ENCODE measurements at regions not wholly inside any gene's neighbourhood (a gene's known extent, or its start where the extent isn't known, plus 50 kb on each side); places are given as distances from the start of the nearest gene placed in this dataset.

DNA sequence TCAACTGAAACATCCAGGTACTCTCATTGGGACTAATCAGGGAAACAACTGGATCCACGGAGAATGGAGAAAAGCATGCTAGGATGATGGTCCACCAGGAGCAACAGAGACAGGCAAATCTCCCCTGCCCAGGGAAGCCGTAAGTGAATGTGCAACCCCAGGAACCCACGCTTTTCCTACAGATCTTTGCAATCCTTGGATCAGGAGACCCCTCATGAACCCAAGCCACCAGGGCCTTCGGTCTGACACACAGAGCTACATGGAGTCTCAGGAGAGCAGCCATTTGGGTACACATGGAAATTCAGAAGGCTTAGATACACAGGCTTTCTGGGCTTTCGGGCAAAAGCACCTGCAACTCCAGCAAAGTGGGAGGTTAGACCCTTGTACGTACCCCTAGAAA, 122.1 kb upstream of the PTCHD4 start:
- no peaks in the 10 kb centered on the region for H3K27me3 ChIP-seq (ENCODE audit: insufficient read depth, low read depth, severe bottlenecking)
- H3K9me3 ChIP-seq (ENCODE audit: severe bottlenecking) = peaks cover 13% of the 10 kb centered on the region
- TF ChIP-seq, protein P1, sequence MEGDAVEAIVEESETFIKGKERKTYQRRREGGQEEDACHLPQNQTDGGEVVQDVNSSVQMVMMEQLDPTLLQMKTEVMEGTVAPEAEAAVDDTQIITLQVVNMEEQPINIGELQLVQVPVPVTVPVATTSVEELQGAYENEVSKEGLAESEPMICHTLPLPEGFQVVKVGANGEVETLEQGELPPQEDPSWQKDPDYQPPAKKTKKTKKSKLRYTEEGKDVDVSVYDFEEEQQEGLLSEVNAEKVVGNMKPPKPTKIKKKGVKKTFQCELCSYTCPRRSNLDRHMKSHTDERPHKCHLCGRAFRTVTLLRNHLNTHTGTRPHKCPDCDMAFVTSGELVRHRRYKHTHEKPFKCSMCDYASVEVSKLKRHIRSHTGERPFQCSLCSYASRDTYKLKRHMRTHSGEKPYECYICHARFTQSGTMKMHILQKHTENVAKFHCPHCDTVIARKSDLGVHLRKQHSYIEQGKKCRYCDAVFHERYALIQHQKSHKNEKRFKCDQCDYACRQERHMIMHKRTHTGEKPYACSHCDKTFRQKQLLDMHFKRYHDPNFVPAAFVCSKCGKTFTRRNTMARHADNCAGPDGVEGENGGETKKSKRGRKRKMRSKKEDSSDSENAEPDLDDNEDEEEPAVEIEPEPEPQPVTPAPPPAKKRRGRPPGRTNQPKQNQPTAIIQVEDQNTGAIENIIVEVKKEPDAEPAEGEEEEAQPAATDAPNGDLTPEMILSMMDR (IDR thresholded peaks at IDR 0.05; ENCODE audit: low read depth, low read length) = no peak
- H3K36me3 ChIP-seq = no peaks in the 10 kb centered on the region
- H3K4me3 ChIP-seq (ENCODE audit: low read depth, low read length) = no peak overlapping the region
- DNase-seq = no peak
- no peak overlapping the region for H3K27ac ChIP-seq

DNA sequence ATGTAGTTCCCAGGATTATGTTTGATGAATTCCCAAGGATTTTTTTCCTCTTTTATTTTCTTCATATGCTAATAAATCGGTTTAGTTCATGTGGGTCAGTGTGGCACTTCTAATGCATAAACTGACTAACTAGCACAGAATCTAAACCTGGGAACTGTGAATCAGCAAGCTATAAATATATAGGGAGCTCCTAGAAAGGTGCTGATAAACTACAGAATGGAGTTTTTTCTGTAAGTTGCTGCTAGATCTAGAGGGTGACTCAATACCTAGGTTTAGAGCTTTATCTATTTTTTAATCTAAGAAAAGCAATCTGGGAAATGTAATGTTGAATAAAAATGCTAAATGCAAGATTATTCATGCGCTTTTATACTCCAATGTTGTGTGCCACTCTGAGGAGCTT, 118.8 kb upstream of the PTCHD4 start:
- H3K36me3 ChIP-seq = no peaks in the 10 kb centered on the region
- H3K27me3 ChIP-seq (ENCODE audit: insufficient read depth, low read depth, severe bottlenecking) = no peaks in the 10 kb centered on the region
- H3K9me3 ChIP-seq (ENCODE audit: severe bottlenecking) = peaks cover 2% of the 10 kb centered on the region
- no peak overlapping the region for H3K4me3 ChIP-seq (ENCODE audit: low read depth, low read length)
- DNase-seq = no peak
- TF ChIP-seq, protein P1 (IDR thresholded peaks at IDR 0.05; ENCODE audit: low read depth, low read length) = no peak
- no peak overlapping the region for H3K27ac ChIP-seq

DNA sequence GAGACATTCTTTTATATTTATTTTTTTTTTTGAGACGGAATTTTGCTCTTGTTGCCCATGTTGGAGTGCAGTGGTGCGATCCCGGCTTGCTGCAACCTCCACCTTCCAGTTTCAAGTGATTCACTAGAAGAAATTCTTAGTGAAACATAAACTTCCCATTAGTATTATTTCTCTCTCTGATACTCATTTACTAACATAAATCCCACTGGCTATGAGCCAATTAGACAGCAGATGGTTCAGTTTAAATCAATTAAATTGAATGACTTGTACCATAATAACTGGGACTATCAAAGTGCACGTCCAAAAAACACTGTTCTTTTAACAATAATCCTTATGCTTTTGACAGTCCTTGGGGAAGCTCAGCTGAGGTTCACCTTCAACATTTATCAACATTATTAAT, 111.2 kb upstream of the PTCHD4 start:
- Histone ChIP-seq H3K9me3 (ENCODE audit: severe bottlenecking) (no peaks in the 10 kb centered on the region), H3K27ac (no peak overlapping the region), H3K4me3 (ENCODE audit: low read depth, low read length) (no peak overlapping the region), H3K36me3 (no peaks in the 10 kb centered on the region), H3K27me3 (ENCODE audit: insufficient read depth, low read depth, severe bottlenecking) (no peaks in the 10 kb centered on the region)
- no peak for DNase-seq
- TF ChIP-seq, protein P1 (IDR thresholded peaks at IDR 0.05; ENCODE audit: low read depth, low read length) = no peak

DNA sequence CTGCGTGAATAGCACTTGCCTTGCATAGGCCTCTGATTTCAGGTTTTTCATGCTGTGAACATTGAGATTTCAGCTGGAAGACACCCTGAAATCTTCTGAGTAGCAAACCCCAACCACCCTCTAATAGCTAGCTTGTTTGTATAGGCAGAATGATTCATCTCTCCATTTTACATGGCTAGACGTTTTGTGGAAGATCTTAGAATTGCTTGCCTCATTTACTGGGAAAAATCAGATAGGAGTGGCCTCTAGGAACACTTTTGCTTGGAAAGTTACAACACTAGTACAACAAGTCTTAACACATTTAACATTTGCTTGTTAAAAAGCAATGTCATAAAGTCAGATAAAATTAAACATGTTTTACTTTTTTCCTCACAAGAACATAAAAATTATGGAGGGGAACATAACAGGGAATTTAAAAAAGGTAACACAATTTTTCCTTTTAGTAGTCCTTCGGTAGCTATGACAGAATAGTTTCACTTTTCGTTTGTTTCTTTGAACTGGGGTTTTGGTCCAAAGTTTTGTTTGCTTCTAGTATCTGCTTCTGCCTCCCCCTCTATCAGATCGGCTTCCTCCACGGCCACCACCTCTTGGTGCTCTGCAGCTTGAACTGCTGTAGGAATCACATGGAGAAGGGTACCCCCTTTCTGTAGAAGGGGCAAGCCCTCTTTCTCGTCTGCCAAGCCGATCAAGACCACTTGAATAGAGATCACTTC, 102.2 kb upstream of the PTCHD4 start:
- DNase-seq = no peak
- H3K9me3 ChIP-seq (ENCODE audit: severe bottlenecking) = peaks cover 2% of the 10 kb centered on the region
- H3K27me3 ChIP-seq (ENCODE audit: insufficient read depth, low read depth, severe bottlenecking) = no peaks in the 10 kb centered on the region
- H3K27ac ChIP-seq = no peak overlapping the region
- TF ChIP-seq, protein P1 (IDR thresholded peaks at IDR 0.05; ENCODE audit: low read depth, low read length) = no peak
- H3K36me3 ChIP-seq = no peaks in the 10 kb centered on the region
- H3K4me3 ChIP-seq (ENCODE audit: low read depth, low read length) = no peak overlapping the region

DNA sequence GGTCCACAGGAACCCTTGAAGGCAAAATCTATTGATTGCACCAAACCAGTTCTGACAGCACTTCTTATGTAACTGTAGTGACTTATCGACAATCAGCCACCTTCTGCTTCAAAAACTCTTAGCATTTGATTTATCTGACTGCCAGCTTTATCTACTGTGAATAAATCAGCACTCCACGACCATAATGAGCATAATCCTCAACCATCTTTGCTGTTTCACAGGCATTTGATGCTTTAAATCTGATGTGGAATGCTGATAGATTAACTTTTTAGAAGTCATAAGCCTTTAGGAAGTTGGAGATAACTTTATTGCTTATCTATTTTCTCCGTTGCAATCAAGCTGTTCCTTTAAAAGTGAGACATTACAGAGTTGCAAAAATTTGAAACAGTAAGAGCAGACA, 101.5 kb upstream of the PTCHD4 start:
- no peak for DNase-seq
- H3K4me3 ChIP-seq (ENCODE audit: low read depth, low read length) = no peak overlapping the region
- H3K27ac ChIP-seq = no peak overlapping the region
- H3K27me3 ChIP-seq (ENCODE audit: insufficient read depth, low read depth, severe bottlenecking) = no peaks in the 10 kb centered on the region
- peaks cover 2% of the 10 kb centered on the region for H3K9me3 ChIP-seq (ENCODE audit: severe bottlenecking)
- TF ChIP-seq, protein P1 (IDR thresholded peaks at IDR 0.05; ENCODE audit: low read depth, low read length) = no peak
- H3K36me3 ChIP-seq = no peaks in the 10 kb centered on the region

DNA sequence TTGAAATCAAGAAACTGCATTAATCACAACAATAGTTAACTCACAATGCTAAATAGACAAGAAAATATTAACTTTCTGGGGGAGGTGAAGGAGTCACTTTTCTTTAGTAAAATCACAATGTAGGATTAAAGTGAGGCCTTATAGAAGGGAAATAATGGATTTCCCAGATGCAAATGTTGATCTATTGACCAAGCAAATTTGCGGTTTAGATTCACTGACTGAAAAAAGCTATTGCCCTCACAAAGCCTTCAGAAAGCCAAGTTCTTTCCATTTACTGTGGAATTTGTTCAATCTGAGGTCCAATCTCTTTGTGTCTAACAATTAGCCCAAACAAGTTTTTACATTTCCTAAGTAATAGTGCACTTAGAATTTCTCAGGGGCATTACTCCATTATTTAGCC, 95.1 kb upstream of the PTCHD4 start:
- Histone ChIP-seq H3K27ac (no peak overlapping the region), H3K27me3 (ENCODE audit: insufficient read depth, low read depth, severe bottlenecking) (no peaks in the 10 kb centered on the region), H3K9me3 (ENCODE audit: severe bottlenecking) (no peaks in the 10 kb centered on the region), H3K4me3 (ENCODE audit: low read depth, low read length) (no peak overlapping the region), H3K36me3 (no peaks in the 10 kb centered on the region)
- DNase-seq = no peak
- TF ChIP-seq, protein P1 (IDR thresholded peaks at IDR 0.05; ENCODE audit: low read depth, low read length) = no peak

All from WERI-Rb-1 (cell line).